ENCODE measurements at regions not wholly inside any gene's neighbourhood (a gene's known extent, or its start where the extent isn't known, plus 50 kb on each side); places are given as distances from the start of the nearest gene placed in this dataset.

GRCh38 chr13:29940715-29941114, 90.3 kb upstream of the UBL3 start:
- H3K36me3 ChIP-seq: no peaks in the 10 kb centered on the region
- H3K27me3 ChIP-seq: no peaks in the 10 kb centered on the region
- DNase-seq (no peak), ATAC-seq (ENCODE audit: low FRiP score in 2 of 2) (no peak)
- no peak for TF ChIP-seq CTCF (IDR thresholded peaks at IDR 0.05)
- TF ChIP-seq POLR2A (IDR thresholded peaks at IDR 0.05): no peak
- TF ChIP-seq EP300 (IDR thresholded peaks at IDR 0.05): no peak
- no peak for TF ChIP-seq POLR2AphosphoS5 (IDR thresholded peaks at IDR 0.05)
- H3K4me1 ChIP-seq: peaks cover 0 to 6% (median 4%) of the 10 kb centered on the region in 4 donors
- H3K4me3 ChIP-seq: no peak overlapping the region
- H3K27ac ChIP-seq: no peak overlapping the region
- no peaks in the 10 kb centered on the region for H3K9me3 ChIP-seq
- 85 to 92% methylated on average over 1 of the region's 1 CpG for WGBS, 2 donors

- ATAC-seq (ENCODE audit: low FRiP score in 2 of 2) (no peak), DNase-seq (no peak)
- Histone ChIP-seq H3K4me1 (peaks cover 0 to 7% (median 5%) of the 10 kb centered on the region in 4 donors), H3K9me3 (no peaks in the 10 kb centered on the region), H3K27me3 (no peaks in the 10 kb centered on the region), H3K36me3 (no peaks in the 10 kb centered on the region), H3K27ac (no peak overlapping the region), H3K4me3 (no peak overlapping the region)
- WGBS, 2 donors: 77 to 80% methylated on average over 5 of the region's 5 CpGs
- no peak for TF ChIP-seq EP300 (IDR thresholded peaks at IDR 0.05)
- TF ChIP-seq CTCF (IDR thresholded peaks at IDR 0.05): no peak
- no peak for TF ChIP-seq POLR2A (IDR thresholded peaks at IDR 0.05)
- no peak for TF ChIP-seq POLR2AphosphoS5 (IDR thresholded peaks at IDR 0.05)
These were observed 88.7 kb upstream of the UBL3 start for GRCh38 chr13:29939158-29939557.

GRCh38 chr13:29937841-29938240, 87.4 kb upstream of the UBL3 start:
- WGBS, 2 donors: 82 to 83% methylated on average over 4 of the region's 4 CpGs
- no peak for ATAC-seq (ENCODE audit: low FRiP score in 2 of 2)

GRCh38 chr13:29937379-29937778, 87.0 kb upstream of the UBL3 start:
- peaks cover 0 to 7% (median 5%) of the 10 kb centered on the region in 4 donors for H3K4me1 ChIP-seq
- no peak overlapping the region for H3K4me3 ChIP-seq
- DNase-seq: no peak
- TF ChIP-seq POLR2A (IDR thresholded peaks at IDR 0.05) (no peak), CTCF (IDR thresholded peaks at IDR 0.05) (no peak), EP300 (IDR thresholded peaks at IDR 0.05) (no peak), POLR2AphosphoS5 (IDR thresholded peaks at IDR 0.05) (no peak)
- no peaks in the 10 kb centered on the region for H3K36me3 ChIP-seq
- no peaks in the 10 kb centered on the region for H3K27me3 ChIP-seq
- H3K27ac ChIP-seq: no peak overlapping the region
- ATAC-seq (ENCODE audit: low FRiP score in 2 of 2): no peak
- WGBS, 2 donors: 86 to 90% methylated on average over 10 to 12 of the region's 12 CpGs
- H3K9me3 ChIP-seq: no peaks in the 10 kb centered on the region

More at GRCh38 chr13:29937841-29938240, 87.4 kb upstream of the UBL3 start:
- Histone ChIP-seq H3K4me3 (no peak overlapping the region), H3K27ac (no peak overlapping the region), H3K4me1 (peaks cover 0 to 7% (median 5%) of the 10 kb centered on the region in 4 donors), H3K9me3 (no peaks in the 10 kb centered on the region), H3K36me3 (no peaks in the 10 kb centered on the region), H3K27me3 (no peaks in the 10 kb centered on the region)
- TF ChIP-seq CTCF (IDR thresholded peaks at IDR 0.05) (no peak), POLR2A (IDR thresholded peaks at IDR 0.05) (no peak), EP300 (IDR thresholded peaks at IDR 0.05) (no peak), POLR2AphosphoS5 (IDR thresholded peaks at IDR 0.05) (no peak)
- DNase-seq: no peak

GRCh38 chr13:29936956-29937355, 86.5 kb upstream of the UBL3 start:
- no peaks in the 10 kb centered on the region for H3K36me3 ChIP-seq
- no peak for ATAC-seq (ENCODE audit: low FRiP score in 2 of 2)
- no peak for DNase-seq
- TF ChIP-seq CTCF (IDR thresholded peaks at IDR 0.05) (no peak), POLR2A (IDR thresholded peaks at IDR 0.05) (no peak), EP300 (IDR thresholded peaks at IDR 0.05) (no peak), POLR2AphosphoS5 (IDR thresholded peaks at IDR 0.05) (no peak)
- H3K4me1 ChIP-seq: peaks cover 0 to 7% (median 5%) of the 10 kb centered on the region in 4 donors
- no peak overlapping the region for H3K27ac ChIP-seq
- H3K27me3 ChIP-seq: no peaks in the 10 kb centered on the region
- WGBS, 2 donors: 65 to 98% methylated on average over 1 of the region's 1 CpG
- H3K9me3 ChIP-seq: no peaks in the 10 kb centered on the region
- H3K4me3 ChIP-seq: no peak overlapping the region

Measured in upper lobe of left lung (tissue), 6 donors.